HG02943 (cell line): ENCODE measurements at regions not wholly inside any gene's neighbourhood (a gene's known extent, or its start where the extent isn't known, plus 50 kb on each side); places are given as distances from the start of the nearest gene placed in this dataset.
A peak's percentile ranks its signal among the peaks of the same experiment; 100 is the strongest.

Source experiments
- ATAC-seq: cut with Tn5 transposase; IDR thresholded peaks from one replicate; pipeline ENCODE4 v1.9.1; 2021; ENCODE audit warnings: mild to moderate bottlenecking, low read depth, moderate library complexity; ENCODE audit not compliant: unreplicated experiment

DNA sequence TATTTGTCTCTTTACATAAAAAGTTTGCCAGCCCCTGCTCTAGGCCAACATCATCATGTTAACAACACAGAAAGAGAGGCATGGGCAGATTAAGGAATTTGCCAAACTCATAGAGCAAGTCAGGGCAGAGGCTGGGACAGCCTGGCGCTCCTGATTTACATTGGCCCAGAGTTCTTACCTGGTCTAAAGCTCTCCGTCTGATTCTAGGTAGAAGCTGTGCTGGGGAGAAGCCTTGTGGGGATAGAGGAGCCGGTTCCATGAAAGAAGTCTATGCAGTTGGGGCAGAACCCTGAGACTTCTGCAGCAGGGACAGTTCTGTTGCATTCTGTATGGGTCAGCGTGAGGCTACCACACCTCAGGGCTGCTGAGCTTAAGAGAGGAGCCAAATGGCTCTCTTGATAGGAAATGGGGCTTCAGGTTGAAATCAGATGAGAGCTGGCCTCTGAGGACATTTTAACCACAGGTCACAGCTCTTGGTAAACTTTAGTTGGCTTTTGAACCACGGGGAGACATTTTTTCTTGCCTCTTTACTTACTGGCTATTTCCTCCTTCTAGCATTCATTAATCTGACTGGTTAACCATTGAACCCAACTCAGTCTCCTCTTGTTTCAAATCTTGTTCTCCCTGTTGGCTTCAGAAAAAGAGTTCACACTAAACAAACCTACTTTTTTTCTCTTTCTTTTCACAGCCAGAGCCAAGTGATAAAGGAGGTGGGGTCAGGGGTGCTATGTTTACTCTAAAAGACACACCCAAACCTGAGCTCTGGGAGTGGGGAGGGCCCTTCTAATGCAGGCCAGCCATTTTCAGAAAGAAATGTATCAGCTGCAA lies 250.7 kb downstream of the OPA1 start:
- ATAC-seq: peak; percentile 67

DNA sequence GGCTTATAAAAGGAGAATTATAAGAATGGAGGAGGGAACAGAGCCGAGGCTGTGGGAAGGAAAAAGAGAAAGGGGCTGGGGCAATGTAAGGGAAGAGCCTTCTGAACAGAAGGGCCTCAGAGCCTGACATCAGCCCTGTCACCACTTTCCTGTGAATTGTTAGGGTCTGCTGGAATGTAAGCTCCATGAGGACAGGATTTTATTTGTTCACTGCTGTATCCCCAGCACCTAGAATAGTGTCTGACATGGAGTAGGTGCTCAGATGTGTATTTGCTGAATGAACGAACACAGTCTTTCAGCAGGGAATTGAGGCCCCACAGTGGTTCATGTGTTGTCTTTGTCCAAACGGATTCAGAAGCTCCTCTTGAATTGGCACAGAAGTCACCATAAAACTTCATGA lies 251.5 kb downstream of the OPA1 start:
- ATAC-seq: no peak

DNA sequence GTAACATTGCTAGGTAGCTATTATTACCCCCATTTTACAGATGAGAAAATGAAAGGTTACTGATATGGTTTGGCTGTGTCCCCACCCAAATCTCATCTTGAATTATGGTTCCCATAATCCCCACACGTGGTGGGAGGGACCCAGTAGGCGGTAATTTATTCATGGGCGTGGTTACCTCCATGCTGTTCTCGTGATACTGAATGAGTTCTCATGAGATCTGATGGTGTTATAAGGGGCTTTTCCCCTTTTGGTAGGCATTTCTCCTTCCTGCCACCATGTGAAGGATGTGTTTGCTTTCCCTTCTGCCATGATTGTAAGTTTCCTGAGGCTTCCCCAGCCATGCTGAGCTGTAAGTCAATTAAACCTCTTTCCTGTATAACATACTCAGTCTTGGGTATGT lies 252.1 kb downstream of the OPA1 start:
- no peak for ATAC-seq

DNA sequence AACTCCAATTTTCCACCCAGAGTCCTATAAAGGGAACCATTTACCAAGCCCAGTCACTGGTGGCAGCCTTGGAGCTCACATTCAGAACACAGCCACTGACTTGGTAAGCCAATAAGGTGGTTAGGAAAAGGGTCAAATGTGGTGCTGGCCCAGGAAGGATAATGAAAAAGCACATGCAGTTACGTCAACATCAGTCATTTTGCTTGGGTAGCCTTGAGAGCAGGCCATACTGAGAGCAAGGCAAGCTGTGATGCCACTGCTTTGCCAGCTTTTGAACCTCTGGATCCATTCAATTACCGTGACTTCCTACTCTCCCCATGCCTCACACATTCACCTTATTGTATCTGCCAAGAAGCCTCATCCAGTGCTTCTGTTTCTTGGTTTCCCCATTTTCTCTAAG lies 253.6 kb downstream of the OPA1 start:
- no peak for ATAC-seq

DNA sequence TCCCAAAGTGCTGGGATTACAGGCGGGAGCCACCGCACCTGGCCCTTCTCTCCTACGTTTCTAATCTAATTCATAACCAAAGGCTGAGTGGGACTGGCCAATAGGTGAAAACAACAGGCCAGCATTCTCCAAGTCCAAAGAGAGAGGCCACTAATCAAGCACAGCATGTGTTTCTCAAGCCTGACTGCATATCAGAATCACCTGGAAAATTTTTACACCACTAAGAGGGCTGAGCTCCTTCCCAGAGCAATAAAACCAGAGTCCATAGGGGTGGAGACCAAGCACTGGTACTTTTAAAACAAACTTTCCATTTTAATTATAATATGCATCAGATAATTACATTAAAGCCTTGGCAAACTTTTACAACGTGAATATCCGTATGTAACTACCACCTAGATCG lies 254.4 kb downstream of the OPA1 start:
- ATAC-seq: no peak

DNA sequence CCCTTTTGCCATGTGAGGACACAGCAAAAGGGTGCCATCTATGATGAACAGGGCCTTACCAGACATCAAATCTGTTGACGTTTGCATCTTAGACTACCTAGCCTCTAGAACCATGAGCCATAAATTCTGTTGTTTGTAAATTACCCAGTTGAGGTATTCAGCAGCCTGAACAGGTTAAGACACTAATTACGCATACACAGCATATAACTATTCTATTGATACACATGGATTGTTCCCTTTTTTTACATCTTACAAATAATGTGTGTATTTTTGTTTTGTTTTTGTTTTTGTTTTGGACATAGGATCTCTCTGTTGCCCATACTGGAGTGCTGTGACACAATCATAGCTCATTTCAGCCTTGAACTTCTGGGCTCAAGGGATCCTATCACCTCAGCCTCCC lies 255.5 kb downstream of the OPA1 start:
- no peak for ATAC-seq

DNA sequence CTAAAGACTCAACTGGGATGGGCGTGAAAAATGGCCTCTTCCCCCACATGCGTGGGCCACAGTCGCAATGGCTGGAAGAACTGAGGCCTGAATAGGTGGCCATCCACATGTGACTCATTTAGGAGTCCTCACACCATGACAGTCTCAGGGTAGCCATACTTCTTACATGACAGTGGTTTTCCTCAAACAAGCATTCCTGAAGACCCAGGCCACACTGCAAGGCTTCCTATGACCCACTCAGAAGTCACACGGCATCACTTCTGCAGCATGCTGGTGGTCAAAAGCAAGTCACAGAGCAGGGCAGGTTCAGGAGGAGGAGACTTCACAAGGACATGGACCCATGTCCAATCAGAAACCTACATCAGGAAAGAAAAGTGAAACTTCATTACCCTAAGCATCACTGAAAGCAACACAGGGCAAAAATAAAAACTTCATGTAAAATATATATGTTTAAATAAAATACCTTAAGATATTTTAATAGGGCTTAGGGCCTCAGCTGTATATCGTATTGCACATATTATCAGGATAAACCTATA lies 257.1 kb downstream of the OPA1 start:
- ATAC-seq: no peak

DNA sequence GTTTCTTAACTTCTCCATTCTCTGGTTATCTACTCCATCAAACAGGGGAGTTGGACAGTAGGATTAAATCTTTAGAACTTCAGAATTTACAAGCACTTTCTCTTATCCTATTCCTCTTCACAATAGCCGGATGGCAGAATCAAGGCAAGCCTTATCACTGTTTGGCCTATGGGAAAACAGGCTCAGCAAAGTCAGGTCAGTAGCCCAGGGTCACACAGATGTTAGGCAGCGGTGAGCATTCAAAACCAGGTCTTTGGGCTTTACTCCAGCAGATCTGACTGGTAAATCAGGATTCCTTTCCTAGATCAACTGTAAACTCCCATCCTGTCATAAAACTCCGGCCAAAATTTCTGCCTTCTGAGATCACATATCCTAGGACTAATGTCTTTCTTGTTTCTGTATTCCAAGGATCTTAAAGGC lies 258.4 kb downstream of the OPA1 start:
- no peak for ATAC-seq

DNA sequence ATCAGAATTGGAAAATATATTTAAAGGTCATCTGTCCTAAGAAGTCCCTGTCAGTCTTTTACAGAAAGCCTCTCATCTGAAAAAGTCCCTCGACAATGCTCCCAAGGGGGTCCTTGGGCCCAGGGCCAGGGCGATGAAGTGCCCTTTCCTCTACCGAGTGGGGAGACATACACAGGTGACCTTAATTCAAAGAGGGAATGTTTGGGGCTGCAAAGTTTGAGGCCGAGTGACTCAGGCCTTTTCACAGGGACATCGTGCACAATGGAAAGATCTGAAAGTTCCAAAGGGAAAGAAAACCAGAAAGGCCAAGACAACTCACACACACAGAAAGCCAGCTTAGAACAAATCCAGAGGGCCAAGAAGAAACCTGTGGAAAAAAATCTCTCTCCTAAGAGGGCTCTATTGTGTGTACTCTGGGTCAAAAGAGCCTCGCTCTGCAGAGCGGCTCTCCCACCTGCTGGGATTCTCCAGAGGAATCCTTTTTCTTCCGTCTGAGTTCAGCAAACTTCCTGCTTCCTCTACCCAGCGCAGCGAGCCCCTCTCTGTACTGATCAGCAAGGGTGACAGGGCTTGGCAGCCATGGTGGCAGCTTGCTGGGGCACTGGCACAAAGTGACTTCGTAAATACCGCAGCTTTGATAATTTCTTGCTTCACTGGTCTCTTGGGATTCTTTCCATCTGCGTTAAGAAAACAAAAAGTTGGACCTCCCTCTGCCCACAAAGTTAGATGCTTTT lies 259.1 kb downstream of the OPA1 start:
- ATAC-seq: no peak

DNA sequence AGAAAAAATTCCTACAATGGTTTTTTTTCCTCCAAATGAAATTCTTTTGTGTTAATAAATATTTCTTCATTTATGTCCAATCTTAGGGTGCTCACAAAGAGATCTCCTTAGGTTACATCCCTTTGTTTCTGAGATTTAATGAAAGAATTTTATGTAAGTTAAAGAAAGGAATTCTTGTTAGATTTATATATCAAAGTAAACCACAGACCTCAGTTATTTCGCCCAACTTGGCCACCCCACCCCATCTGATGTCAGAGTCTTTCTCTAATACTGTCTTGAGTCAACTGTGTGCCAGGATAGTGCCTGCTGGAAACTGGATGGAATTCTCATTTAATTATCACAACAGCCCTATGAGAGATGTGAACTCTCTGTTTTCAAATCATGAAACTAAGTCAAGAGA lies 259.9 kb downstream of the OPA1 start:
- no peak for ATAC-seq

DNA sequence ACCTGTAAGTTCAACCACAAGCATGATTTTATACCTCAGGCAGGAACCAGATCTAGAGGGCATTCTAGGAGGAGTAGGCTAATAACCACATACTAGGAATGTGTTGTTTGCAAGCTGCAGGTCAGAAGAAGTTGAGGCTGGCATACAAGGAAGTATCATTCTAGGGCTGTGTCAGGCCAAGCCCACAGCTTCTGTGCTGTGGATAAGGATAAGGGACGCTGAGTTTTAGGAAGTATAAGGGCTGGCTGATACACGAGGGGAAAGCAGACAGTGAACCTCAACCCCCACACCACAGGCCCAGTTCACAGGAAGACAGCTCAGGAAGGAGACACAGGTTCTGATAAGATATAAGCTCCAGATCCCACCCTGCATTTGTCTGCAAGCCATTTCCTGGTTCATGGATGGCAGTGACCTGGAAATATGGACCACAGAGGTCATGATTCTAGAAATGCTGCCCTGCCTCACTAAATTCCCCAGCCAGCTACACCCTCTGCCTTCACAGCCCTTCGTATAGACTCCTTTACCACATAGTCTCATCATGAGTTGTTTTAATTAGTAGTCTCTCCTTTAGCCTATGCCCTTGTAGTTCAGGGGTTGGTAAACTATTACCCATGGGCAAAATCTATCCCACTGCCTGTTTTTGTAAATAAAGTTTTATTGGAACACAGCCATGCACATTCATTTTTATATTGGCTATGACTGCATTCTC lies 260.7 kb downstream of the OPA1 start:
- no peak for ATAC-seq

DNA sequence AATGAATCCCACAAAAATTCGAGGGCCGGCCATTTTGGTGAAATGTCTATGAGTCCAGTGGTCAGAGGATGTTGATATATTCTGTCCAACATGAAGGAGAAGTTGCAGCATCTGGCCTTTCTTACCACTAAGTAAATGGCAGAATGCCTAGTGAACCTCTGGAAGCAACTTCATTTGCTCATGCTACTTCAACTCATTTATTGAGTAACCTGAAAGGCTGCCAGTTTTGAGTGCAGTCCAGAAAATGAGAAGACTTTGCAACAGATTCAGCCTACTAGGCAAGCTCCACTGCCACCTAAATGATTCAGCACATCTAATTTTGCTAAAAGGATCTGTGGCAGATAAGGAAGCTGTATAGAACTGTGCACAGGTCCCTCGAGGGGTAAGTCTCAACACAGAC lies 265.0 kb downstream of the OPA1 start:
- no peak for ATAC-seq

DNA sequence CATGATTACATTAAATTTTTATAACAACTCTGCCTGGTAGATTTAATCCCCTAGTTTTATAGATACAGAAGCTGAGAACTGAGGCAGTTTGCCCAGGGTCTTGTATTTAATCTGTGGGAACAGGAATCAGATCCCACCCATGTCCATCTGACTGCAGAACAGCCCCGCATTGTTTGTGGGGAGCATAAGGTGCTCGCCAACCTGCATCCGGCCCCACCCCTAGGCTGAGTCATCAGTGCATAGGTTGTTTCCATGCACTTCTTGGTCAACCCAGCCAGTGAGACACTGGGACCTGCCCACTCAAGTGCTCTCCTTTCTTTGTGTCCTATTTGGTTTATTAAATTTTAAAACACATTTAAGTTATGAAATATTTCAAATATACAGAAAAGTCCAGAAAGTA lies 266.2 kb downstream of the OPA1 start:
- no peak for ATAC-seq

DNA sequence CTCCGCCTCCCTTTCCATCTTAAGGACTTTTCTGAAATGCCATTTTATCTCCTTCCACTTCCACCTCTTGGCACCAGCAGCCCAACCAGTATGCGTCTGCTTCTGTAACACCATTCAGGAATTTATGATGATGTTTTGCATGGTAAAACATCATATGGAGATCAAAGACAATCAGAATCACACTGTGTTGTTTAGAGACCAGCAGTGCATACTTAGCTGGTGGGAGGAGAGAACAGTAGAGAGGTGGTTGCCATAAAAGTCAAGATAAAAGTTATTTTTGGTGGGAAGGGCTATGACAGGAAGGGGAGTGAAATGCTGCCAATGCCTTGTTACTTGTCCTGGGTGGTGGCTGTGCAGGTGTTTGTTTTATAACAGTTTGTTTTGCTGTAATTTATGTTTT lies 268.0 kb downstream of the OPA1 start:
- no peak for ATAC-seq

DNA sequence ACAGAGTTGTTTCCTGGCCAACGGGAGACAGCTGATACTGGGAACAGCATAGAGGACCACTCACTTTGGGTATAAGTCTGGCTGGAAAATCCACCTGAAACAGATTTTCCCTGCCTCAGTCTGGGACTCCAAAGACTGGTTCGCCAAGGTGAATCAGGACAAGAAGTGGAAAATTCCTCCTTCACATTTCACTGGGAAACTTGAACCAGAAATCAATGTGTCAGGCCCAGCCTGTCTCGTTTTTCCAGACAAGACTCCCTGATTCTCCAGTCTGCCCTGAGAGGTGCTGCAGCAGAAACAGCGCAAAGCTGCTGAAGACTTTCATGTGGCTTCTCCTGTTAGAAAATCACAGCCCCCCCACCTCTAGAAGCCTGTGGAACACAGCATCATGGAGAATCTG lies 269.8 kb downstream of the OPA1 start:
- ATAC-seq: no peak

DNA sequence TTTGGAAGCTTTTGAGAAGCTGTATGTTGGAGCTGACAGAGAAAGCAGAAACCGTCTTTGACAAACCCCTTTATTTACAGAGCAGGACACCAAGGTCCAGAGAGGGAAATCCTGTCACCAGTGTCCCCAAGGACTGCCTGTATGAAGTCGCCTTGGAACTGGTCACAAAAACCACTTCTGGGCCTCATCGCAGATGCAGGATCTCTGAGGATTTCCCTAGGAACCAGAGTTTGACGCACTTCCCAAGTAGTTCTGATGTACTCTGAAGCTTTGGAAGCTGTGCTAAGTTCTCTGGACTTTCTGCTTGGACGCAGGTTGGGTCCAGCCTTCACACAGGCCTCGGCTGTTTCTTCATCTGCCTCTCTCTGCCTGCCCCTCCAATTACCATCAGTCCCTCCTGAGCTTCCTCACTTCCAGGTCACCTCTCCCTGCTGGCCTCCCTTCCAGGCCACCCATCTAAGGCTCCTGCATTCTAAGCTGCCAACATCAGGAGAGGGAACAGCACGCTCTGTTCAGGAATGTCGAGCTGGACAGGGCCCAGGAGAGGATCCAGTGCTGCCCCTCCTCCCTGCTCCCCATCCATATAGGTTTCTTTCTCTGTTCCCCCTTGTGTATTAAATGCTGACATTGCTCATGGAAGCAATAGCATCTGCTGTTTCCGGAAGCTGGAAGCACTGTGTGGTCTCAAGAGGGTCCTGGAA lies 270.8 kb downstream of the OPA1 start:
- ATAC-seq: no peak

DNA sequence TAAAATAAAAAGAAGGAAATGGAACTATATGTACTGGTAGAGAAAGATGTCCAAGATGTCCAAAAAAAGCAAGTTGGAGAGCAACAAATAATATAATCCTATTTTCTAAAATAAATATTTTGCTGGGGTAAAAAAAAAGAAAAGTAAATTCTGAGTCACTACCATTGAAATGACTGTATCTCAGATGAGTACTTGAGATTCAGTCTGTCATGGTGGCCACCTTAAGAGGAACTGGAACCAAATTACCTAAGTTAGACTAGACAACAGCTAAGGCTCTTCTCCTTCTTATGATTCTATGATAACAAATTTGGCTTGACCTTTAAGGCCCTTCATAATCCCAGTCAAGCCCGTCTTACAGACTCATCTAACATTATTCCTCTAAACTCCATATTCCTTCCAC lies 270.6 kb upstream of the HES1 start:
- peak; percentile 64 for ATAC-seq

DNA sequence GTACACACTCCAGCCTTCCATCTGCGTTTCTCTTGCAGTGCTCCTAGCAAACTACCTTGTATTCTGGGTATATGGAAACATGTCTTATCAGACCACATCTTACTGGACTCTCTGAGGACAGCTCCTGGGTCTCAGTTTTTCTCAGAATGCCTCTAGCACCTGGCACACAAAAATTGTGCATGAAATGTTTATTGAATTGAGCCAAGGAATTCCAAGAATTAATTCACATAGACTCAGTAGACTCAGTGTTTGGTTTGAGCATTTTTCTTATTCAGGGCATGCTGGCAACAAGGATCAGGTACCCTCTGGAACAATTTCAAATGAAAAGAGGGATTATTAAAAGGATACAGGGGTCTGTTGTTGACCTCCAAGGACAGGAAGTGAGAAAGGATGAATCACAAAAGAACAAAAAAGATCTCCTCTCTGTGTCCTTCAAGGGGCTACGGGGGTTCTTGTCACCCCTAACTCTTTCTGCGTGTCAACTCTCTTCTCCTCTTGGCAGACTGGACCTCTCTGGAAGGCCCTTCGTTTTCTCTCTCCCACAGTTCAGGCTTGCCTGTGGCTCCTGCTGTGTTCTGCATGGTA lies 270.0 kb upstream of the HES1 start:
- ATAC-seq: no peak

DNA sequence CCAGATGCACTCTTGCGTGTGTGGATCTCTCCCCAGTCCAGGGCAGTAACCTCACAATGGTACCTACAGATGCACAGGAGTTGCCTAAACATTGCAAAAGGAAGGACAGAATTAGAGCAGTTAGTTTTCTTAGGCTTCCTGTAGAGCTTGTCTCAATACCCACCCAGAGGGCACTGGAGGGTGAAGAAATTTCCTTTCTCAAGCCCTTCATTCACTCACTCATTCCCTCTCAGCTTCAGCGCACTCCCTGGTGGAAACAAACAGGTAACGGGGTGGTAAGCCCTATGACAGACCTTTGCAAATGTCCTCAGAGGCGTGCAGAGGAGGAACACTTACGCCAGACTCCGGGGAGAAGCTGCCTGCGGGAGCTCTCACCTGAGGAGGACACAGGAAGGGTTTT lies 267.4 kb upstream of the HES1 start:
- no peak for ATAC-seq
